Iris pigment epithelial cell (primary cell): ENCODE measurements at regions not wholly inside any gene's neighbourhood (a gene's known extent, or its start where the extent isn't known, plus 50 kb on each side); places are given as distances from the start of the nearest gene placed in this dataset.
"Not testable (repeated sequence)": the region's sequence is repeated elsewhere in the genome, so short reads cannot be mapped to it uniquely, and the experiment has no call there.

Experiments used
- DNase-seq: peaks from one replicate; pipeline ENCODE4 v3.0.0-alpha.2; 2011; ENCODE audit warnings: low read depth

- DNase-seq: not testable (repeated sequence)
Measured at GRCh38 chr3:177394231-177395024, 197.1 kb upstream of the TBL1XR1 start.

- no peak for DNase-seq
Measured at GRCh38 chr3:177396733-177397132, 199.5 kb upstream of the TBL1XR1 start.

DNA sequence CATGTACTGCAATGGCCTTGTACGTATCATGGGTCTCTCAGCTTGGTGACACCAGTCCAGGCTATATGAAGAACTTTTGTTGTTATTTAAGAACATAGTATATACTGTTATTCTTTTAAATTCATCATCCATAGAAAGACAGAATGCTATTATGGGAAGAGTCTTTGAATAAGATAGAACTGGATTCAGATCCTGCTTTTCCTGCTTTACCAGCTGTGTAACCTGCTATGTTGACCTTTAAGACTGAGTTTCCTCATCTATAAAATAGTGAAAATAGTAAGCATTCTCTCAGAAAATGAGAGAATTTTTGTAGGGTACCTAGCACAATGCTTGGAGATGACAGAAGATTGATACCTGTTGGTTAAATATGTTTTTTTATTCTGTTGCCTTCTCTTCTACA lies 204.1 kb upstream of the TBL1XR1 start:
- DNase-seq: no peak

DNA sequence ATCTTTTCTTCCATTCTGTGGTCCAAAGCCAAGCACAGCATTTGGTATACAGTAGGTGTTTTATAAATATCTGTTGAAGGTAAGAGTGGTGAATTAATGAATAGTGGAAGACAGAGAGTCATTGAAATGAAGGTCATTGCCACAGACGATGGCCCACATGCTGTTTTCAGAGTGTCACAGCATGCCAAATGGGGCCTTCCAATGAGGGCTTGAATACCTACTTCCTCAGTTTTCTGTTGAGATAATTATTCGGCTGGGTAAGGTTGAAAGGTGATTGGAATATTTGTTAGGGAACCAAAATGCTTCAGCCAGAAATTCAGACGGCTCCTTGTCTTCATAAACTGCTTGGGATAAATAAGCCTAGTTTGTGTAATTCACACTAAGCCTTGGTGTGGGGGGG lies 205.3 kb upstream of the TBL1XR1 start:
- DNase-seq: no peak

- DNase-seq: no peak
Measured at GRCh38 chr3:177405191-177405672, 207.9 kb upstream of the TBL1XR1 start.

DNA sequence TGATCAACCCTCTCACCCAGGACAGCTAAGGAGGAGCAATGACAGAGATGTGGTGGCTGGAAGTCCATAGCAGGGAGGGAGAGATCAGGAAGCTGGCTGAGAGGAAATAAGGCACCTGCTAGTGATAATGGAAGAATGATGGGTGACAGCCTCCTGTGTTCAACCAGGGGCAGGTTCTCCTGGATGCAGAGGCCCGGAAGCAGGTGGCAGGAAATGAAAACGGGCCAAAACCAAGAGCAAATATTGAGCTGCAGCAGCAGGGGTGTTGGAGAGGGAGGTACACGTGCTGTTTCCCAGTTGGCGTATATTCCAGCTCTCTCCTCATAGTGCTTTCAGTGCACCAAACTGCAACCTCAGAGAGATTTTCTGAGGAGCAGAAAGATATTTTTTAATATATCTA lies 213.4 kb upstream of the TBL1XR1 start:
- no peak for DNase-seq

GRCh38 chr3:177411201-177411600 lies 213.9 kb upstream of the TBL1XR1 start:
- no peak for DNase-seq

DNA sequence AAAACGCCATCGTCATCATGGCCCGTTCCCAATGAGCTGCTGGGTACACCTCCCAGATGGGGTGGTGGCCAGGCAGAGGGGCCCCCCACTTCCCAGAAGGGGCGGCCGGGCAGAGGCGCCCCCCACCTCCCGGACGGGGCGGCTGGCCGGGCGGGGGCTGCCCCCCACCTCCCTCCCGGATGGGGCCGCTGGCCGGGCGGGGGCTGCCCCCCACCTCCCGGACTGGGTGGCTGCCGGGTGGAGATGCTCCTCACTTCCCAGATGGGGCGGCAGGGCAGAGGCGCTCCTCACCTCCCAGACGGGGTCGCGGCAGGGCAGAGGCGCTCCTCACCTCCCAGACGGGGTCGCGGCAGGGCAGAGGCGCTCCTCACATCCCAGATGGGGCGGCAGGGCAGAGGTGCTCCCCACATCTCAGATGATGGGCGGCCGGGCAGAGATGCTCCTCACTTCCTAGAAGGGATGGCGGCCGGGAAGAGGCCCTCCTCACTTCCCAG lies 215.4 kb upstream of the TBL1XR1 start:
- DNase-seq: not testable (repeated sequence)

- no peak for DNase-seq
Measured at GRCh38 chr3:177414093-177414492, 216.8 kb upstream of the TBL1XR1 start.

GRCh38 chr3:177418787-177419186 lies 221.5 kb upstream of the TBL1XR1 start:
- no peak for DNase-seq

- DNase-seq: peak; percentile 29
Measured at GRCh38 chr3:177419904-177420601, 222.8 kb upstream of the TBL1XR1 start.

DNA sequence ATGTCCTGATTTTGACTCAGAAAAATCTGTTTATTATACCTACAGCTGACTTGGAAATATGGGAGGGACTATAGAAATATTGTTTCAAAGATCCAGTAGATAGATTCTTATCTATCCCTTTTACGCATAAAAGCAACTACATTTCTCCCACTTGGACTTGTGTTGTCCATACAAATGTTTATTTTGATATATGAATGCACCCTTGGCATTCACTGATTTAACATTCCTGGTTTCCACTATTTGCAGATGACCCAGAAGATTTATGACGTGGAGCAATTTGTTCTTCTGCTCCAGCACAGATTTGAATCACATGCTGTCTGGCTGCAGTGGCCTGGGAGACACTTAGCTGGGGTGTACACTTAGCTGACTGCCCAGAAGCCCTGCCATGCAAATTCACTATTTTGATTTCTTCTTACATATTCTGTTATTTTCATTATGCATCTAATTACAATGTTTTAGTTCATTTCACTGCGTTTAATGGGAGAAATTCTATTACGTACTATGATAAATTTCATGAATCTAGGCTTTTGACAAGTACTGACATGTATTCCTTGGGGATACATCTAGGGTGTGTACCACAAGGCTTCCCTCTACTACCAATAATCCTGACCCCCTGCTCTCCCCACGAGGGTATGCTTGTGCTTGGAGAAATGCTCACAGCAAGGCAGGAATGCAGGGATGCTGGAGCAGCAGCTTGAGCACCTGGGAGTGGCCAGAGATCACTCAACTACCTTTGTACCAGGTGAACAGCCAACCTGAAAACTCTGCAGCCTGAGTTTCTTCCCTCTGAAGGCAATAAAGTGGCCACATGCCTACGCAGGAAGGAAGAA lies 223.6 kb upstream of the TBL1XR1 start:
- peak; percentile 86 for DNase-seq

DNA sequence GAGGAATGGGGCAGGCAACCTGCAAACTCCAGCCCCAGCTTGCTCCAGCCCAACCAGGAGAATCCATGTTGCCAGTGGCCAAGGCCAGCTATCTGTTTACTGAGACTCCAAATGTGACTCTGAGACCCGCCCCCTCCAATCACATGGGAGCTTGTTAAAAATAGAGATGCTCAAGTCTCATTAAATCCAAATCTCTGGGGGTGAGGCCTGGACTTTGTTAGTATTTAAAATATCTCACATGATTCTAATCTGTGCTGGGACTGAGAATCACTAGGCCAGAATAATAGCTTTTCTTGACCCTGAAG lies 224.2 kb upstream of the TBL1XR1 start:
- no peak for DNase-seq

GRCh38 chr3:177424521-177424920 lies 227.2 kb upstream of the TBL1XR1 start:
- DNase-seq: no peak

DNA sequence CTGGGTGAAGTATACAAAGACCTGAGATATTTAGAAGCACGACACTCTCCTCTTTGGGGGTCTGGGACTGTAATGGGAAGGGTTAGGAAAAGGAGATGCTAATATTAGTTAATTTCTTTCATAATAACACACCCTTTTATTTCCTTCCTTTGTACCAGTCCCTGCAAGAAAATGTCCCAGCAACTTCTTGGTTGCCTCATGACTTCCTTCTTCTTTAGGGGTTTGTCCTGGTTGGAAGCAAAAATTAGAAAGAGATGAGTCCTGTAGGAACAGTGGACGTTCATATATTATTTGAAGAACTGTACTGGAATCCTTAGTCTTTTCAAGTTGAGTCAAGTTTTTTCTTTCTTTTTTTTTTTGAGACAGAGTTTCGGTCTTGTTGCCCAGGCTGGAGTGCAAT lies 227.8 kb upstream of the TBL1XR1 start:
- DNase-seq: no peak

- no peak for DNase-seq
Measured at GRCh38 chr3:177426106-177426877, 229.0 kb upstream of the TBL1XR1 start.

- no peak for DNase-seq
Measured at GRCh38 chr3:177426878-177427495, 229.7 kb upstream of the TBL1XR1 start.

GRCh38 chr3:177427540-177427939 lies 230.3 kb upstream of the TBL1XR1 start:
- DNase-seq: peak; percentile 74

- DNase-seq: no peak
Measured at GRCh38 chr3:177429079-177429478, 231.8 kb upstream of the TBL1XR1 start.

GRCh38 chr3:177429771-177430170 lies 232.5 kb upstream of the TBL1XR1 start:
- no peak for DNase-seq

DNA sequence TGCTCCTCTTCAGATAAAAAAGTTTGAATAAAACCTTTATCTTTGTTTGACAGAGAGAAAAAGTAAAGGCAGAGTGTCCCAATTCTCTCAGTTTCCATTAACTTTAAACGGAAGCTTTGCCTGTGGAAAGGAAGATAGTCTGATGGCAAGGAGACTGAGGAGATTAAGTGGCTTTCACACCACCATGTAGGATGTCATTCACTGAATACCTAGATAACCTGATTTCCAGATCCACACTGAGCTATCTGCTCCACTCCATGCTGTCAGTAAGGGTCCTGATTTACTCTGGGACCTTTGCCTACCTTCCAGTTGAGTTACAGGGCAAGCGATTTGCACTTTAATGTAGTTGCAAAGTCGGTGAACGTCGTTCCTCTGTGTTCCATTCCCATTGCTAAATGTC lies 233.4 kb upstream of the TBL1XR1 start:
- DNase-seq: no peak
